IMR-90 (cell line): ENCODE measurements at regions not wholly inside any gene's neighbourhood (a gene's known extent, or its start where the extent isn't known, plus 50 kb on each side); places are given as distances from the start of the nearest gene placed in this dataset.

ENCODE experiments used
- ATAC-seq: fragments of 200-7000 bp; cut with Tn5 transposase; 2 replicates; pipeline ENCODE4 v1.9.1; 2020; ENCODE audit warnings: low read depth, mild to moderate bottlenecking, moderate library complexity
- BruUV-seq: library from RNA; stranded (reverse); fragments of 400-500 nt; replicated peaks from 2 replicates; lab custom pipeline; 2021; lab: Mats Ljungman, UMichigan
- CTCF ChIA-PET: fragments of 300-600 bp; formaldehyde crosslinking; extraction: SDS; loops from one replicate; lab custom pipeline; 2021; ENCODE audit warnings: antibody characterized with exemption; lab: Yijun Ruan, JAX
- POLR2A ChIA-PET: fragments of 300-600 bp; sonication (Branson Sonifier 250); formaldehyde crosslinking; loops from one replicate; lab custom pipeline; 2022; ENCODE audit warnings: antibody characterized with exemption; ENCODE audit not compliant: unreplicated experiment; lab: Charles Lee
- DNase-seq: peaks from one replicate; pipeline ENCODE4 v3.0.0; 2013
- H2AFZ ChIP-seq: replicated peaks from 2 replicates; pipeline ENCODE3; 2013; ENCODE audit warnings: low read length, mild to moderate bottlenecking; ENCODE audit not compliant: poor library complexity
- H2AK5ac ChIP-seq: 2 replicates; pipeline ENCODE4 v1.6.1; 2013; ENCODE audit warnings: low read depth, low read length, inconsistent platforms
- H2AK9ac ChIP-seq: replicated peaks from 2 replicates; pipeline ENCODE3; 2013; ENCODE audit warnings: mild to moderate bottlenecking, low read depth, low read length, moderate library complexity; ENCODE audit not compliant: poor library complexity
- H2BK120ac ChIP-seq: 2 replicates; pipeline ENCODE4 v1.6.1; 2013; ENCODE audit warnings: low read depth, low read length, inconsistent platforms
- H2BK15ac ChIP-seq: 3 replicates; pipeline ENCODE4 v1.6.1; 2013; ENCODE audit warnings: low read depth, low read length, inconsistent platforms
- H2BK20ac ChIP-seq: 2 replicates; pipeline ENCODE4 v1.6.1; 2013; ENCODE audit warnings: low read depth, mild to moderate bottlenecking, inconsistent platforms, low read length, moderate library complexity
- H2BK5ac ChIP-seq: 2 replicates; pipeline ENCODE4 v1.6.1; 2013; ENCODE audit warnings: mild to moderate bottlenecking, low read depth, low read length, inconsistent platforms; ENCODE audit not compliant: poor library complexity, severe bottlenecking
- H3K14ac ChIP-seq: replicated peaks from 2 replicates; pipeline ENCODE4 v1.6.1; 2013; ENCODE audit warnings: low read depth, low read length, inconsistent platforms
- H3K18ac ChIP-seq: 2 replicates; pipeline ENCODE4 v1.6.1; 2013; ENCODE audit warnings: low read depth, low read length, control low read depth
- H3K23ac ChIP-seq: 2 replicates; pipeline ENCODE4 v1.6.1; 2013; ENCODE audit warnings: low read depth, low read length, inconsistent platforms
- H3K27ac ChIP-seq: 2 replicates; pipeline ENCODE4 v1.5.1; 2013; ENCODE audit warnings: mild to moderate bottlenecking, control low read depth, low read length; ENCODE audit not compliant: insufficient read depth
- H3K27me3 ChIP-seq: 2 replicates; pipeline ENCODE4 v1.6.1; 2013; ENCODE audit warnings: low read length; ENCODE audit not compliant: control insufficient read depth, insufficient read depth
- H3K36me3 ChIP-seq: 2 replicates; pipeline ENCODE4 v1.6.1; 2013; ENCODE audit warnings: low read length, mixed read lengths; ENCODE audit not compliant: control insufficient read depth, insufficient read depth
- H3K4ac ChIP-seq: 2 replicates; pipeline ENCODE4 v1.6.1; 2013; ENCODE audit warnings: low read depth, low read length, inconsistent platforms
- H3K4me1 ChIP-seq: 2 replicates; pipeline ENCODE4 v1.6.1; 2013; ENCODE audit warnings: low read length, mixed read lengths; ENCODE audit not compliant: control insufficient read depth, insufficient read depth
- H3K4me2 ChIP-seq: 2 replicates; pipeline ENCODE4 v1.6.1; 2013; ENCODE audit warnings: low read depth, mild to moderate bottlenecking, control low read depth, low read length, moderate library complexity
- H3K4me3 ChIP-seq: 2 replicates; pipeline ENCODE4 v1.5.1; 2013; ENCODE audit warnings: low read depth, mild to moderate bottlenecking, control low read depth, low read length, moderate library complexity; ENCODE audit not compliant: insufficient read depth
- H3K56ac ChIP-seq: 2 replicates; pipeline ENCODE4 v1.6.1; 2013; ENCODE audit warnings: low read length, inconsistent platforms; ENCODE audit not compliant: insufficient read depth; ENCODE audit errors: extremely low read depth
- H3K79me1 ChIP-seq, 2 experiments: 2 replicates each; pipeline ENCODE4 v1.6.1; 2013; ENCODE audit warnings: low read length in 2 of 2, inconsistent platforms in 1 of 2, low read depth in 1 of 2
- H3K9ac ChIP-seq: 2 replicates; pipeline ENCODE4 v1.6.1; 2013; ENCODE audit warnings: low read depth, low read length, control low read depth
- H3K9me1 ChIP-seq: 2 replicates; pipeline ENCODE4 v1.6.1; 2013; ENCODE audit warnings: low read length, inconsistent platforms; ENCODE audit not compliant: insufficient read depth
- H3K9me3 ChIP-seq: 2 replicates; pipeline ENCODE4 v1.6.1; 2013; ENCODE audit warnings: low read length; ENCODE audit not compliant: control insufficient read depth, insufficient read depth
- H4K20me1 ChIP-seq: 2 replicates; pipeline ENCODE4 v1.6.1; 2013; ENCODE audit warnings: low read length, inconsistent platforms; ENCODE audit not compliant: insufficient read depth
- H4K5ac ChIP-seq: 2 replicates; pipeline ENCODE4 v1.6.1; 2013; ENCODE audit warnings: mild to moderate bottlenecking, low read depth, low read length, control low read depth
- H4K8ac ChIP-seq, 2 experiments: 2 replicates each; pipeline ENCODE4 v1.6.1; 2013; ENCODE audit warnings: low read depth in 2 of 2, low read length in 2 of 2, control low read depth in 1 of 2, inconsistent platforms in 1 of 2
- H4K91ac ChIP-seq: 2 replicates; pipeline ENCODE4 v1.6.1; 2013; ENCODE audit warnings: low read depth, low read length, inconsistent platforms; ENCODE audit not compliant: insufficient read depth
- BHLHE40 ChIP-seq: fragments of 150-350 bp; IDR thresholded peaks from 2 replicates; pipeline ENCODE4 v1.6.1; 2016; ENCODE audit warnings: mild to moderate bottlenecking, low read depth, low read length
- CEBPB ChIP-seq: IDR thresholded peaks from 2 replicates; pipeline ENCODE4 v1.6.1; 2012; ENCODE audit warnings: low read depth, low read length, improper control_type of control experiment
- FOS ChIP-seq: fragments of 150-350 bp; IDR thresholded peaks from 2 replicates; pipeline ENCODE4 v1.6.1; 2016; ENCODE audit warnings: low read depth, low read length
- MAFK ChIP-seq: IDR thresholded peaks from 2 replicates; pipeline ENCODE4 v1.6.1; 2012; ENCODE audit warnings: low read depth, low read length, improper control_type of control experiment
- MXI1 ChIP-seq: IDR thresholded peaks from 2 replicates; pipeline ENCODE4 v1.6.1; 2012; ENCODE audit warnings: low read depth, mild to moderate bottlenecking, low read length, moderate library complexity, borderline replicate concordance
- NFE2L2 ChIP-seq: fragments of 150-350 bp; IDR thresholded peaks from 2 replicates; pipeline ENCODE4 v1.6.1; 2016; ENCODE audit warnings: low read depth, mild to moderate bottlenecking, low read length
- POLR2A ChIP-seq: IDR thresholded peaks from 2 replicates; pipeline ENCODE4 v1.6.1; 2012; ENCODE audit warnings: mild to moderate bottlenecking, low read depth, low read length
- RAD21 ChIP-seq: IDR thresholded peaks from 2 replicates; pipeline ENCODE4 v1.6.1; 2012; ENCODE audit warnings: low read length, improper control_type of control experiment
- RCOR1 ChIP-seq: IDR thresholded peaks from 2 replicates; pipeline ENCODE4 v1.6.1; 2012; ENCODE audit warnings: mild to moderate bottlenecking, low read length, improper control_type of control experiment; ENCODE audit not compliant: insufficient replicate concordance
- RFX5 ChIP-seq: IDR thresholded peaks from 2 replicates; pipeline ENCODE4 v1.8.0; 2012; ENCODE audit warnings: low read depth, mild to moderate bottlenecking, low read length, moderate library complexity
- USF2 ChIP-seq: fragments of 150-350 bp; IDR thresholded peaks from 2 replicates; pipeline ENCODE4 v1.6.1; 2017; ENCODE audit warnings: mild to moderate bottlenecking, antibody characterized with exemption, low read length, low read depth
- WGBS, 2 experiments: methylation state at CpG; one replicate each; pipeline versions ENCODE4 v1.1.5 to v1.1.7; 2013; ENCODE audit warnings: missing lambda C conversion rate in 2 of 2; ENCODE audit not compliant: insufficient read length in 1 of 2; ENCODE audit errors: extremely low coverage in 2 of 2; 5-methylcytosine and 5-hydroxymethylcytosine counted together
- dilution Hi-C: fragments of 300-500 bp; cut with HindIII; formaldehyde crosslinking; loops from one replicate; pipeline ENCODE4 v1.14.3; 2018; ENCODE audit warnings: low sequenced_read_pairs; ENCODE audit not compliant: unreplicated experiment
- in situ Hi-C: fragments of 300-500 bp; cut with MboI; formaldehyde crosslinking; loops from 3 replicates; pipeline ENCODE4 v1.14.3; 2019; ENCODE audit warnings: low sequenced_read_pairs, inconsistent platforms, mixed read lengths
- intact Hi-C: fragments of 100-400 bp; cut with micrococcal nuclease; formaldehyde crosslinking; loops from 2 replicates; pipeline ENCODE4 v1.10.0; 2022
- TF ChIP-seq, protein P1 (sequence below): fragments of 150-350 bp; IDR thresholded peaks from 2 replicates; pipeline ENCODE4 v1.6.1; 2016; ENCODE audit warnings: low read depth, mild to moderate bottlenecking, low read length, moderate library complexity, borderline replicate concordance
- TF ChIP-seq, protein P2 (sequence below): conservative IDR thresholded peaks from 2 replicates; pipeline ENCODE4 v1.5.1; 2012; ENCODE audit warnings: mild to moderate bottlenecking, low read depth, low read length, improper control_type of control experiment

GRCh38 chr13:76783798-76784197 lies 102.4 kb downstream of the KCTD12 start:
- POLR2A ChIA-PET = no interaction called here
- no peak overlapping the region for H3K4ac ChIP-seq
- no peak for TF ChIP-seq RCOR1
- no peak for TF ChIP-seq BHLHE40
- no peak for TF ChIP-seq MAFK
- TF ChIP-seq NFE2L2 = no peak
- TF ChIP-seq FOS = no peak
- no peak for TF ChIP-seq RFX5
- TF ChIP-seq USF2 = no peak
- TF ChIP-seq POLR2A = no peak
- TF ChIP-seq, protein P1, sequence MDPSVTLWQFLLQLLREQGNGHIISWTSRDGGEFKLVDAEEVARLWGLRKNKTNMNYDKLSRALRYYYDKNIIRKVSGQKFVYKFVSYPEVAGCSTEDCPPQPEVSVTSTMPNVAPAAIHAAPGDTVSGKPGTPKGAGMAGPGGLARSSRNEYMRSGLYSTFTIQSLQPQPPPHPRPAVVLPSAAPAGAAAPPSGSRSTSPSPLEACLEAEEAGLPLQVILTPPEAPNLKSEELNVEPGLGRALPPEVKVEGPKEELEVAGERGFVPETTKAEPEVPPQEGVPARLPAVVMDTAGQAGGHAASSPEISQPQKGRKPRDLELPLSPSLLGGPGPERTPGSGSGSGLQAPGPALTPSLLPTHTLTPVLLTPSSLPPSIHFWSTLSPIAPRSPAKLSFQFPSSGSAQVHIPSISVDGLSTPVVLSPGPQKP = no peak
- TF ChIP-seq, protein P2, sequence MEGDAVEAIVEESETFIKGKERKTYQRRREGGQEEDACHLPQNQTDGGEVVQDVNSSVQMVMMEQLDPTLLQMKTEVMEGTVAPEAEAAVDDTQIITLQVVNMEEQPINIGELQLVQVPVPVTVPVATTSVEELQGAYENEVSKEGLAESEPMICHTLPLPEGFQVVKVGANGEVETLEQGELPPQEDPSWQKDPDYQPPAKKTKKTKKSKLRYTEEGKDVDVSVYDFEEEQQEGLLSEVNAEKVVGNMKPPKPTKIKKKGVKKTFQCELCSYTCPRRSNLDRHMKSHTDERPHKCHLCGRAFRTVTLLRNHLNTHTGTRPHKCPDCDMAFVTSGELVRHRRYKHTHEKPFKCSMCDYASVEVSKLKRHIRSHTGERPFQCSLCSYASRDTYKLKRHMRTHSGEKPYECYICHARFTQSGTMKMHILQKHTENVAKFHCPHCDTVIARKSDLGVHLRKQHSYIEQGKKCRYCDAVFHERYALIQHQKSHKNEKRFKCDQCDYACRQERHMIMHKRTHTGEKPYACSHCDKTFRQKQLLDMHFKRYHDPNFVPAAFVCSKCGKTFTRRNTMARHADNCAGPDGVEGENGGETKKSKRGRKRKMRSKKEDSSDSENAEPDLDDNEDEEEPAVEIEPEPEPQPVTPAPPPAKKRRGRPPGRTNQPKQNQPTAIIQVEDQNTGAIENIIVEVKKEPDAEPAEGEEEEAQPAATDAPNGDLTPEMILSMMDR = no peak
- TF ChIP-seq MXI1 = no peak
- no peak for TF ChIP-seq RAD21
- no peak for TF ChIP-seq CEBPB
- intact Hi-C loops (no loop called here), in situ Hi-C loops (no loop called here), dilution Hi-C loops (no loop called here)
- H3K18ac ChIP-seq = no peak overlapping the region
- no peak overlapping the region for H3K56ac ChIP-seq
- H3K27me3 ChIP-seq = no peaks in the 10 kb centered on the region
- H3K9me1 ChIP-seq = no peaks in the 10 kb centered on the region
- no peaks in the 10 kb centered on the region for H3K79me1 ChIP-seq
- H2BK20ac ChIP-seq = no peak overlapping the region
- H2BK15ac ChIP-seq = no peak overlapping the region
- no peaks in the 10 kb centered on the region for H3K9me3 ChIP-seq
- H2AFZ ChIP-seq = no peak overlapping the region
- no peak overlapping the region for H3K9ac ChIP-seq
- no peaks in the 10 kb centered on the region for H3K36me3 ChIP-seq
- no peak overlapping the region for H3K4me3 ChIP-seq
- DNase-seq (no peak), ATAC-seq (no peak)
- H3K14ac ChIP-seq = no peak overlapping the region
- no peak overlapping the region for H4K5ac ChIP-seq
- H4K8ac ChIP-seq = no peak overlapping the region
- H3K27ac ChIP-seq = no peak overlapping the region
- no peak overlapping the region for H2BK5ac ChIP-seq
- WGBS, 2 experiments = 63% methylated on average over 2 of the region's 3 CpGs; no CpG with 5 or more reads in 1 of the 2 experiments
- peaks cover 2% of the 10 kb centered on the region; the same call in 1 of the 2 replicates for H3K4me1 ChIP-seq
- no peaks in the 10 kb centered on the region for H4K20me1 ChIP-seq
- H4K91ac ChIP-seq = no peak overlapping the region
- H2AK9ac ChIP-seq = no peak overlapping the region
- no peak overlapping the region for H2AK5ac ChIP-seq
- CTCF ChIA-PET = interaction anchor here (1.4 kb wide), 1 partner anchor 45 kb away, joined by 3 read pairs; no protein-coding TSS in a partner anchor
- no TSS peak for BruUV-seq
- no peak overlapping the region for H3K4me2 ChIP-seq
- no peak overlapping the region for H3K23ac ChIP-seq
- H2BK120ac ChIP-seq = no peak overlapping the region
